ENCODE measurements at regions not wholly inside any gene's neighbourhood (a gene's known extent, or its start where the extent isn't known, plus 50 kb on each side); places are given as distances from the start of the nearest gene placed in this dataset.
"Not testable (repeated sequence)": the region's sequence is repeated elsewhere in the genome, so short reads cannot be mapped to it uniquely, and the experiment has no call there.

DNA sequence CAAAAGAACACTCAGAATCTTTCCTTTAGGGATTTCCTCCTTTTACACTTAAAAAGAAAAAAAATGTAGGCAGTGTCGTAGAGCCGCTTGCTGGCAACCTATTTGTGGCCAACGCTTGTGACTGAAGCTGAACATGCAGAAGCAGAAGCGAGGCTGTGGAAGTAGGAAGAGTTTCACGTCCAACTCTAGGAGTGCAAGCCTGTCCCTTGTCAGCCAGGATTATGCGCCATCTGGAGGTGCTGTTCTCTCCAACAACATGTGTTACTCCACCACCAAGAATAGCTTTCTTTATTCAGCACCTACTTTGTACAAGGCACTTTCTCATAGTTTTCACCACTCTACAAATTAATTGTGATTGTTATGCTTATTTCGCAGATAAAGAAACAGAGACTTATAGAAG lies 223.2 kb upstream of the LMCD1 start:
- in situ Hi-C loops (cut with HindIII; ENCODE audit: low sequenced_read_pairs) = no loop called here
- no peak for DNase-seq (ENCODE audit: low spot score)

DNA sequence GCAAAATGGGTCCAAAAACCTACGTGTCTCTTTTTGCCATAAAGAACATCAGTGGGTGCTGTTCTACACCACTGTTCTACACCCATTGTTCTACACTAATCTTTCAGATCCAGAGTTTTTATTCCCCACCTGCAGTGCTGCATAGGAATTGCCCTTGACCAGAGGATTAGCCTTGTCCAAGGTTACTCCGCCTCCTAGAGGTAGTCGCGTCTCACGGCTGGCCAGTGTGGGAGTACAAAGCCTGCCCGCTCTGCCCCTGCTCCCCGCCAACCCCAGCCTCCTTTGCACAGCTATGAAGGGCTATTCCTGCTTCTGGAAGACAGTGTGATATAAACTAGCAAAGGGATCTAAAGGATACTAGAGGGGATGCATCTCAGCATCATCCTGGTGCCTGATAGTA lies 222.1 kb upstream of the LMCD1 start:
- in situ Hi-C loops (cut with HindIII; ENCODE audit: low sequenced_read_pairs) = no loop called here
- no peak for DNase-seq (ENCODE audit: low spot score)

DNA sequence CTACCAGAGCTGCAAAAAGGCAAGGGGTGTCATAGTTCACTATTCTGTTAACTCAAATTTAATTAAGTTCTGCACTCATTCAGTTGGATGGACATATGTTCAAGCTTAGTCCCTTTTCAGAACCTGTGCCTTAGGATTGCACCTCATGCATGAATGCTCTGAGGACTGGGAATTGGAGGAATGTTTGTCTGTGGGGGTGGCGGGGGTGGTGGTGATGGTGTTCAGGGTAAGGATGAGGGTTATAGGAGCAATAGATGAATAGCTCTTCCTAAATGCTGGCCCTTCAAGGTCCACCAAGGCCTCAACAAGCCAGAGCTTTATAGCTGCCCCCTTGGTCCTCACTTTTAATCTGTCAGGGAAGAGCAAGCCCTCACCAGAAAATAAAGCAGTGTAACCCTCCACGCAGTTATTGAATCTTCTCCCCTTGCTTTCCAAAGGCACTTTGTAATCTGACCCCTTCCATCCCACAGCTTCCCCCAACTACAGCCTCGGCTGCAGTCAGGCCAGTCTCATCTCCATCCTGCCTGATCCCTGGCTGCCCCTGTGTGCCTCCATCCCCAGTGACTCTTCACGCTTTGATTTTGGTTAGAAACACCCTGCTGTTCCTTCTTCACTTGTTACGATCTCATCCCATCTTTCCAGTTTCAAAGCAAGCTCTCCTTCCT lies 221.6 kb upstream of the LMCD1 start:
- in situ Hi-C loops (cut with HindIII; ENCODE audit: low sequenced_read_pairs) = no loop called here
- no peak for DNase-seq (ENCODE audit: low spot score)

DNA sequence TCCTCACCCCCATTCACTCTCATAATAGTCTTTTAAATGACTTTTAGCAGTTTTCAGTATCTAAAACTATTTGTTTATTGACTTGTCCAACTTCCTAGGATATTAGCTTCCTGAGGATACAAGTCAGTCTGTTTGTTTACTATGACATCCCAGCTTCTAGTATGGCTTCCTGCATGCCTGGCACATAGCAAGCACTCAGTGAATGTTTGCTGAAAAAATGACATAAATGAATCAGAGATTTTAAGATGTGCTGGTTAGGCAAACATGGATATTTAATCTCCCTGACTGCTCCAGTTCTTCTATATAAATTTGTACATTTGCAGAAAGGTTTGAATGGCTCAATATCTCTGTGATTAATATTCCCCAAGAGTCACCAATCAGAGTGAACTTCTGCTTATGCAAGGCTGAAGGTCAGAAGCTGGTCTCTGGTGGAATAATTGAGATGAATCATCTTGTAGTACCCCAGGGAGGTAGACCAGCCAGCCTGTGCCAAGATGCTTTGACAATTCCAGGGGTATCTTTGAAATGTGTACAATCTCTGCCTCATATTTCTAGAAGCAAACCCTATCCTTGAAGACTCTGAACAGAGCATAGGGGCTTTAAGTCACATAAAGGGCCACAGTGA lies 219.0 kb upstream of the LMCD1 start:
- in situ Hi-C loops (cut with HindIII; ENCODE audit: low sequenced_read_pairs) = no loop called here
- DNase-seq (ENCODE audit: low spot score) = no peak

DNA sequence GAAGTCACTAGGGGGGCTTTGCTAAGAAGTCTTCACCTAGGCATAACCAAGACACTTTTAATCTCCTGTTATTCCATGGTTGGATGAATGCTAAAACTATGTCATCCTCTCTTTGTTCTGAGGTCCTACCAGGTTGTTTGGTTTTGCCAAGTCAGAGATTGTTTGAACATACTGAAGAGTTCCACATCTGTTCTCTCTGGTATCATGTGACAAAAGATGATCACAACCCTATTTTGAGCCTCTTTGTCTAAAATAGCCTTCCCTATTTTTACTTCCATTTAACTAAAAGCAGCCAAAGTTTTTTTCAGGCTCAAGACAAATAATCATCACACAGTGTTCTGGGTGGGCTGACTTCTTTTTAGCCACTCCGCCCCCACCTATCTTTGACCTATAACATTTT lies 218.4 kb upstream of the LMCD1 start:
- no peak for DNase-seq (ENCODE audit: low spot score)
- in situ Hi-C loops (cut with HindIII; ENCODE audit: low sequenced_read_pairs) = no loop called here

DNA sequence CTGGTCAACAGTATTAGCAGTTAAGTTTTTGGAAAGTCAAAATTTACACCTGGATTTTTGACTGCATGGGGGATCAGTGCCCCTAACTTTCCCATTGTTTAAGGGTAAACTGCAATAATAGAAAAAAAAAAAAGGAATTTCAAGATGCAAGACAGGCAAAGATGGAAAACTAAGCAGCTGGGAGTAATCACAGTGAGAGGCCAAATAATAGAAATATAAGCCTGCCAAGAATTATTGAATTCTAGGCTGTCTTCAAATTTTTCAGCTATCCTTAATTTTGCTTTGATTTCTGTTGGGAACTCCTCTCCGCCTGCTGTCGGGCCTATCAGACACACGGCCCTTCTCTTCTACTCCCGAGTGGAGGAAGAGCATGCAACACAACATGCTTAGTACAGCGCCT lies 215.5 kb upstream of the LMCD1 start:
- in situ Hi-C loops (cut with HindIII; ENCODE audit: low sequenced_read_pairs) = no loop called here
- no peak for DNase-seq (ENCODE audit: low spot score)

DNA sequence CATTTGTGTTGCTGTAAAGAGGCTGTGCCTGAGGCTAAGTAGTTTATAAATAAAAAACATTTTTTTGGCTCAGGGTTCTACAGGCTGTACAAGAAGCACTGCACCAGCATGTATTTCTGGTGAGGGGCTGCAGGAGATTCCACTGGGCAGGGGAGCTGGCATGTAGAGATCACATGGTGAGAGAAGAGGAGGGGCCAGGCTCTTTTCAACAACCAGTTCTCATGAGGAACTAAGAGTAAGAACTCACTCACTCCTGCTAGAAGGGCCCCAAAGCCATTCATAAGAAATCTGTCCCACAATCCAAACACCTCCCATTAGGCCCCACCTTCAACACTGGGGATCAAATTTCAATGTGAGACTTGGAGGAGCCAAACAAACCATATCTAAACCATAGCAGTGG lies 214.9 kb upstream of the LMCD1 start:
- no peak for DNase-seq (ENCODE audit: low spot score)
- in situ Hi-C loops (cut with HindIII; ENCODE audit: low sequenced_read_pairs) = no loop called here

DNA sequence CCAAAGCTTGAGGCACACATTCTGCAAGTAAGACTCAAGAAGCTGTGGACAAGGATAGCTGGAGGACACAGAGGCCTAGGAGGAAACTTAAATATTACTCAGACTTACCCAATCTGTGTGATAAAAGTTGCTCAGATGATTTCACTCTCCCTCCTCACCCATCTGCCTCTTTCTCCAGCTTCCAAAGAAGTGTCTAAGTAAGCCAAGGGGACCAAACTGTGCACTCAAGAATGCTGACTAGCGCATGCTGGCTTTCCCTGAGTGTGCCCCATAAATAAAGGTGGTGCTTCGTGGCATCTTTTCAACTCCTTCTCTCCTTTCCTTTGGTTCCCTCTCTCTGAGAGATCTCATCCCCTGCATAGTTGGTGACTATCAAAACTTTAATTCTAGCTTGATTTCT lies 211.0 kb upstream of the LMCD1 start:
- in situ Hi-C loops (cut with HindIII; ENCODE audit: low sequenced_read_pairs) = no loop called here
- no peak for DNase-seq (ENCODE audit: low spot score)

DNA sequence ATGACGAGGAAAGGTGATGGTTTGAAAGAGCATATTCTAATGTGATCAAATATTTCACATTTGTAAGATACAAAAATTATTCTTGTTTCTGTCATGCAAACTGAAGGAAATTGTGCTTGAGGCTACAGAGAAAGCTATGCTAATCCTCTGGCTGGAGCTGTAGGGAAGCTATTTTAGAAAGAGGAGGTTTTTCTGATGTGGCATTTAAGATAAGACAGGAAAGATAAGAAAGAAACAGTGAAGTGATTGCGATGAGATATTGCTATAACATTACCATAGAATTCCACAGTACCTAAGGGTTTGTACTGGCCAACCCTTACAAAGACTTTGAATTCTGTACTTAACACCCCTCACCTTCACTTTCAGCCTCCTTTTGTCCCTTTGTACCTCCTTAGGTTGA lies 205.2 kb upstream of the LMCD1 start:
- DNase-seq (ENCODE audit: low spot score) = no peak
- in situ Hi-C loops (cut with HindIII; ENCODE audit: low sequenced_read_pairs) = no loop called here

DNA sequence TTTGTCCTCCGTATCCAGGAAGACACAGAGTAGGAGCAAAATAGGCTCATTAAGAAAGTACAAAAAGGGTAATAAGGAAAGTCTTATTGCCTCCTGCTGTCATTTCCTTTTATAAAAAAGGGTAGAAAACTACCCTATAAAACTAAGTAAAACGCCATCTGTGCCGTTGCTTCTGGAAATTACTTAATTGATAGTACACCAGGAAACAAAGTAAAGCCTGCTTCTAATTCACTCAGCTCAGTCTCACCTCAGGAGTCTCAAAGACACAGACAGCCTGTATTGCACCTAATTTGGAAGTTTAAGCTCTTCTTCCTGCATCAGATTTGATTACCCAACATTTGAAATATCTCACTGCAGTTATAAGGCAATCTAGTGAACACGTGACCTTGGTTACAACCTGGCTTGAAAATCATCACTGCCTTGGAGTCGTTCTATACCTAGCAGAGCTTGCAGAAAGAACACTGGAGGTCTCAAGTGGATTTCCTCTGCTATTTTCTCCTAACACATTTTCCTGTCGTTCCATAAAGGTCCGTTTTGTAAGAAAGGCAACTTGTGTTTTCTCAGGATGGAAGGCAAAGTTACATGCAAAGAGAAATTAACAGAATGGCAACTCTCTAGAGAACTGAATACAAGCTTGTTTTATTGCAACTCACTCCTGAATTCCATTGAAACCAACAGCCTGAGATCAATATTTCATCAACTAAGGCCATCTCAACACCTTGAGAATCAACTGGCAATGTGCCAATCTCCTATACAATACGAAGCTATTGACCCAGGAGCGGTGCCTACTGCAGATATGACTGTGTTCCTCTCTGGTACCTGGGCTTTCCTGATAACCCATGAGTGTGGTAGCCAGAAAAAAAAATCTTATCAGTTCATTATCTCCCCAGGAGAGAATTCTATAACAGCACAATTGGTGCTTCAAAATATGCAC lies 203.3 kb upstream of the LMCD1 start:
- DNase-seq (ENCODE audit: low spot score) = no peak
- in situ Hi-C loops (cut with HindIII; ENCODE audit: low sequenced_read_pairs) = no loop called here

DNA sequence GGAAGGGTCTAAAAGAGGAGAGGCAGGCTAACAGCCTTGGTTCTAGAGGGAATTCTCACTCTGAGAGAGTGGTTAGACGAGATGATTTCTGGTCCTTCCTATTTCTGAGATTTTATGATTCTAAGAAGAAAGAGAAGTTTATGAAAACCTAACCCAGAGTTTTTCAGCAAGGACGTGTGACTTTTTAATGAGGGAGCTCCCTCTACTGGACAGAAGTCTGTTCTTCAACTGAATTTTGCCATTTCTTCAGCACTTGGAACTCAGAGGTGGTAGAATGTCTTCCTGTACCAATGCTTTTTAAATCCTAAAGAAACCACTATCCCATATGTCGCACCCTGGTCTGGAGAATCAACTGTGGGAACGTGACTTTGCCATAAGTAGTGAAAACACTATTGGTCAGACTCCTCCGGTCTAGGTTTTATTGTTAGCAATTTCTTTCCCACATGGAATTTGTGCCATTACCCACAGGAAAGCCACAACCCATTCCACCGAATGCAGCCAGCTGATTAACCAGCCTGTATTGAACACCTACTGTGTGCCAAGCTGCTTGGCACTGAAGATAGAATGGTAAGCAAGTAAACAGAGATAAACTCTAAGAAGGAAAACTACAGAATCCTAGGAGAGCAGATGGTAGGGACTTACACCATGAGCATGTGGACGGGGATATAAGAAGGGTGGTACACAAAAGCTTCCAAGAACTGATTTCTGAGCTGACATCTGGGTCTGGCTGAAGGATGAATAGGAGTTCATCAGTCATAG lies 199.5 kb upstream of the LMCD1 start:
- in situ Hi-C loops (cut with HindIII; ENCODE audit: low sequenced_read_pairs) = no loop called here
- peak; percentile 47 for DNase-seq (ENCODE audit: low spot score)

DNA sequence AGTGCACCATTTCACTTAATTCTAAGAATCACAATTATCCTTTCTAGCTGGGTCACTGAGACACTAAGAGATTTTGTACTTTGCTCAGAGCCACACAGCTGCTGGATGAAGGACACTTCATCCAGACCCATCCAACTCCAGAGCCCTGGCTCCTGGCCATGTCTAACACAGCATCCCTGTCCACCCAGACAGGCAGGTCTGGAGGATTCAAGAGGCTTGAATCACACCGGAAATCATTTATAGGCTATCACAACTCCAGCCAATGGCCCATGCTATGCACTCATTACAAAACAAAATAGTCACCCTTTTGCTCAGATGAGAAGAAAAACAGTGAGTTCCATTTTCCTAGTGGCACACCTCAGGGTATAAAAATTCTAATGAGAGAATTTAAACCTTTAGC lies 198.2 kb upstream of the LMCD1 start:
- no peak for DNase-seq (ENCODE audit: low spot score)
- in situ Hi-C loops (cut with HindIII; ENCODE audit: low sequenced_read_pairs) = no loop called here

DNA sequence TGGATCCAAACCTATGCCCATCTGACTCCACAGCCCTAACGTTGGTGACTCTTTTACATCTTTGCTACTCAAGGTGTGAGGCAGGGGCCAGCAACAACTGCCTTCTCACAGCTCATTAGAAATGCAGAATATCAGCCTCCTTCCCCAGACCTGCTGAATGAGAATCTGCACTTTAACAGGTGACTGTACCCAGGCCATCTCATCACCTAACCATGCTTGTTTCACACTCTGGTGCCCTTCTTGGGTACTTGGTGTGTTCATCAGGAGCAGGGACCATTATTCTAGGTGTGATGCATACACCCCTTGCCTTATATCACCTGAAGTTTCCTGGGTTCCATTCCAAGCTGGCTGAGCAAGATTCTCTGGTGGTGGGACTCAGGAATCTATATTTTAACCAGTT lies 196.3 kb upstream of the LMCD1 start:
- DNase-seq (ENCODE audit: low spot score) = no peak
- in situ Hi-C loops (cut with HindIII; ENCODE audit: low sequenced_read_pairs) = no loop called here

DNA sequence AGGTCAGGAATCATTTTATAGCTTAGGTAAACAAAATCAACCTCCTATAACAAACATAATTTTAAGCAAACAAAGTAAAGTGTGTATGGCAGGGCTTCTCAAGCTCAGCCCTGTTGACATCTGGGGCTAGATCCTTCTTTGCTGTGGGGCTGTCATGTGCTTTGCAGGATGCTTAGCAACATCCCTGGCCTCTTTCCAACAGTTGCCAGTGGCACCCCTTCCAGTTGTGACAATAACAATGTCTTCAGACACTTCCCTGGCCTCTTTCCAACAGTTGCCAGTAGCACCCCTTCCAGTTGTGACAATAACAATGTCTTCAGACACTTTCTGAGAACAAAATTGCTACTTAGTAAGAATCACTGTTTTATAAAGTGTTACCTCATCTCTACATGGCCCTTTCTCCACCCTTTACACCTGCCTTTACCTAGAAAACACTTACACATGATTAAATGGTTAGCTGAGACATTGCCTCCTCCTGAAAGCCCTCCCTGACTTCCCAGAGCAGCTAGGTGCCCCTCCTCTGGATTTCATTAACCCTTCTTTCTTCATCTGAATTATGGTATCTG lies 194.0 kb upstream of the LMCD1 start:
- DNase-seq (ENCODE audit: low spot score) = no peak
- in situ Hi-C loops (cut with HindIII; ENCODE audit: low sequenced_read_pairs) = no loop called here

DNA sequence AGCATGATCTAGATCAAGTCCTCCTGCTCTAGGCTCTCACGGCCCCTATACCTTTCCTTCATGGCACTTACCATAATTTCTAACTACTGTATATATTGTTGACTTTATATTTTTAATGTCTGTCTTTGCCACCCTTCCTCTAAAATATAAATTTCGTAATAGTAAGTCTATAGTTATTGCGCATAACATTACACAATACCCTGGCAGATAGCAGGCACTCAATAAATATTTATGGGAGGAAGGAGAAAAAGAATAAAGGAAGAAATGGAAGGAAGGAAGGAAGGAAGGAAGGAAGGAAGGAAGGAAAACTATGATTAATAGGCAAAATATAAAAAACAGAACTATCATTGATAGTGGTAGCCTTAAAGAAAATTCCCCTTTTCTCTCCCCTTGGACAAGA lies 190.3 kb upstream of the LMCD1 start:
- DNase-seq (ENCODE audit: low spot score) = no peak
- in situ Hi-C loops (cut with HindIII; ENCODE audit: low sequenced_read_pairs) = no loop called here

DNA sequence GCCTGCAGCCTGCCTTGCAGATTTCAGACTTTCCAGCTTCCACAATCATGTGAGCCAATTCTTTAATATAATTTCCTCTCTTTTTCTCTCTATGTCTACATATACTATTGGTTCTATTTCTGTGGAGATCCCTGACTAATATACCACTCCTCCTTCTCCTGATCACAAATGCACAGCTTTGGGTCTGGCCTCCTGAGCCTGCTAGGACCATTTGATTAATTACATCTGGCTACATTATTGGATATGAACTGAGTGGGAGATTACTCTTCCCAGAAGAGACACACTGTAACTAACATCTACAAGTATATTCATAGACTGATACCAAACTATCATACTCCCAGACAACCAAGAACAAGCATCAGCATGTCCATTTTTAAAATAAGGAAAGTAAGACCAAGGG lies 188.9 kb upstream of the LMCD1 start:
- in situ Hi-C loops (cut with HindIII; ENCODE audit: low sequenced_read_pairs) = no loop called here
- DNase-seq (ENCODE audit: low spot score) = no peak

DNA sequence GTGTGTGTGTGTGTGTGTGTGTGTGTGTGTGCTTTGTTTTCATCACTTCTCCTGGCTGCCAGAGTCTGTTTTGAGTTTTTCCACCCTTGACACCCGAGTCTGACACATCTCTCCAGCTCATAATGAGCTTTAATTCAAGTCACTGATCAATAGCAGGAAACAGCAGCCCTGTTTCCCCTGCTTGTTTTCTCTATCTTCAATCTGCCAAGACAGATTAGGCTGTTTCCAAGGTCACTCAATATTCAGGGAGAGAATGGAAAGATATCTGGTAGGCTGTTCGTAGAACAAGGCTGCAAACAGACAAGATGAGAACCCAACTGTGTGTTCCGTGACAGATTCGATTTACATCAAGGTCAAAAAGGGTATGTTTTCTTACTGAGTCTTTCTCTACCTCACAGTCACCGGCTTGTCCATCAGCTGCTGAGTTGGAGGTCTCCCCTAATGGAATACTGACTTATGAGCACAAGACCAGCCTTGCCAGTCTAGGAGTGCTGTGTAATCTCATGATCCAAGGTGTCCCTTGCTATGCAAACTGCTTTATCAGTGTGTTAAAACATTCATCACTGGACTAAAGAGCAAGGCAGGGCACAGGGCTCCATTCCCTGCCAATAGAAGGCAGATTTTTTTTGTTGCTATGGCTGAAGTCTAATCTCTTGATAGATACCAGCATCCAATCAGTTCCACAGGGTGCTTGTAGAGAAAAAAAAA lies 187.9 kb upstream of the LMCD1 start:
- in situ Hi-C loops (cut with HindIII; ENCODE audit: low sequenced_read_pairs) = no loop called here

DNA sequence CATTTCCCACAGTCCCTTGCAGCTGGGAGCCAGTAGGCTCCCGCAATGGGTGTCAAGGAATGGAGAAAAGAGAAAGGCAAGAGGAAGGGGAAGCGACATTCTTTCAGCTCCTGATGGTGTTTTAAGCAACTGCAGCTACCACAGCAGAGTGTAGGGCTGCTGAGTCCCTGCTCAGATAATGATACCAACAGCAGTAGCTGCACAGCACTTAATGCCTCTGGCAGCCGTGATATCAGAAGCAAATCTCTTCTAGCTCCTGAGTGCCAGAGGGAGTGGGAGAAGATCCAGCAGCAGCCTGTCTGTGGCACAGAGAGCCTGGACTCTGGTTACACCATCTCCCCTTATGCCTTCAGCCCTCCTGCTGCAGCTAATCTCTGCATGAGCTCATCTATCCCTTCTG lies 186.1 kb upstream of the LMCD1 start:
- in situ Hi-C loops (cut with HindIII; ENCODE audit: low sequenced_read_pairs); DNase-seq (ENCODE audit: low spot score): not testable (repeated sequence)

More for the DNA sequence above, 187.9 kb upstream of the LMCD1 start:
- no peak for DNase-seq (ENCODE audit: low spot score)
